Uterus (tissue), 2 donors: ENCODE measurements at regions not wholly inside any gene's neighbourhood (a gene's known extent, or its start where the extent isn't known, plus 50 kb on each side); places are given as distances from the start of the nearest gene placed in this dataset.

Source experiments
- CTCF ChIP-seq, 4 experiments: fragments of 200-600 bp in 2 of 4; fragments of 450-650 bp in 2 of 4; sonication (generic) in 2 of 4; IDR thresholded peaks; one replicate each; pipeline ENCODE4 v1.5.1; 2016 to 2019; ENCODE audit warnings: antibody characterized with exemption in 4 of 4, mild to moderate bottlenecking in 2 of 4, moderate library complexity in 1 of 4
- POLR2A ChIP-seq, 2 donors: fragments of 450-650 bp; IDR thresholded peaks; one replicate each; pipeline ENCODE4 v1.6.1; 2016; ENCODE audit warnings: antibody characterized with exemption in 2 of 2, mild to moderate bottlenecking in 1 of 2, moderate library complexity in 1 of 2

- no peak for TF ChIP-seq CTCF (IDR thresholded peaks at IDR 0.05)
- no peak for TF ChIP-seq POLR2A (IDR thresholded peaks at IDR 0.05)
Measured at GRCh38 chr6:80930376-80930775, 822.1 kb downstream of the TENT5A start.
